Iris pigment epithelial cell (primary cell): ENCODE measurements at regions not wholly inside any gene's neighbourhood (a gene's known extent, or its start where the extent isn't known, plus 50 kb on each side); places are given as distances from the start of the nearest gene placed in this dataset.
A peak's percentile ranks its signal among the peaks of the same experiment; 100 is the strongest.
"Not testable (repeated sequence)": the region's sequence is repeated elsewhere in the genome, so short reads cannot be mapped to it uniquely, and the experiment has no call there.

Source experiments
- DNase-seq: peaks from one replicate; pipeline ENCODE4 v3.0.0-alpha.2; 2011; ENCODE audit warnings: low read depth

DNA sequence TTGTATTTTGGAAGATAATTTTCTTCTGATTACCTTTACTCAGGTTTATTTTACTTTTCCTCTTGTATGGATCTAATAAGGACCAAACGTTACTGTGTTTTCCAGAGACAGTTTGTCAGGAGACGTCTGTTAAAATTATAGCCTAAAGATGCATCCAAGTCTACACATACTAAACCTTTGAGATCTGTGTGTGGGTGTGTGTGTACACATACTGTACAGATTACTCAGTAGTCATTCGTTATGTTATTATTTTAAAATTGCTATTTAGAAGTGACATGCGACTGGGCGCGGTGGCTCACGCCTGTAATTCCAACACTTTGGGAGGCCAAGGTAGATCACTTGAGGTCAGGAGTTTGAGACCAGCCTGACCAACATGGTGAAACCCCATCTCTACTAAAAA is 51.6 kb upstream of the CNTLN start:
- peak; percentile 47 for DNase-seq

DNA sequence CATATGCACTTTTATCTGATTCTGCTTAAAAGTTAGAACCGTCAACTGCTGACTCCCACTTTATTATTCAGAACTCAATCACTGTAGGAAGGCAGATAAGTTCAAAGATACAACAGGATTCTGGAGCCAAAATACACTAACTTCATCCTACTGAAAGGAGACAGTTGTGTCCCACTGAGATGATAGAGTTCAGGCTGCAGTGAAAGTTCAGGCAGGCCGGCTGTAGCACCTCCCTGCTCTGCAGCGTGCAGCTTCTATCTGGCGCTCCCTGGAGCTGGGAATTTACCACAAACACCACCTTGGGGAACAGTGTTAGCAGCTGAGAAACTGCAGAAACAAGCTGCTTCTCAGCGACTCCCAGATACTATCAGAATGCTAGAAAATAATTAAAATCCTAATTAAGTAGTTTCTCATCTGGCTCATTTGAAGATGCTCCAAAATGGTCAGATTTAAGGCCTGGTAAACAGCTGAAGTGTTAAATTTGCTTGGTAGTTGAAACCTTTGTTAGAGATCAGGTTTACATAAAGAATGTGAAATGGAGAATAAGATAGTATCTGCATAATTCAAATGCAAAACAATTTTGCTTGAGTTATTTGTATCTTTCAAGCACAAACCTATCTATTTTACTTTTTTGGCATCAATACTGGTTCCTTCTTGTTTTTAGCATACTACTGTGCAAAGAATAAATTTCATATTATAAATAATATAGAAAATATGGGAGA is 52.3 kb upstream of the CNTLN start:
- peak; percentile 70 for DNase-seq

GRCh38 chr9:17081814-17082213 is 53.0 kb upstream of the CNTLN start:
- DNase-seq = no peak

DNA sequence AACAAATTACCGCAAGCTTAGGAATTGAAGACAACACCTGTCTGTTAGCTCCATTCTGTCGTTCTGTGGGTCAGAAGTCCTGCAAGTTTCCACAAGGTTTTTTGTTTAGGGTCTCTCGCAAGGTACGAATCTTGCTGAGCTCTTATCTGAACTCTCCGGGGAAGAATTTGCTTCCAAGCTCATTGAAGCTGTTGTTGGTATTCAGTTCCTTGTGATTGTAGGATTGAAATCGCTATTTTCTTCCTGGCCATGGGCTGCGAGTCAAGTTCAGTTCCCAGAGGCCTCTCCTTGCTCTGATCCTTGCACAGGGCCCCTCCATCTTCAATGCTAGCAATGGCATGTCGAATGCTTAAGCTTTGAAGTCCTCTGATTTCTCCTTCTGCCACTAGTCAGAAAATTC is 53.5 kb upstream of the CNTLN start:
- no peak for DNase-seq

GRCh38 chr9:17075758-17076485 is 58.9 kb upstream of the CNTLN start:
- DNase-seq = no peak

GRCh38 chr9:17075146-17075757 is 59.6 kb upstream of the CNTLN start:
- no peak for DNase-seq

DNA sequence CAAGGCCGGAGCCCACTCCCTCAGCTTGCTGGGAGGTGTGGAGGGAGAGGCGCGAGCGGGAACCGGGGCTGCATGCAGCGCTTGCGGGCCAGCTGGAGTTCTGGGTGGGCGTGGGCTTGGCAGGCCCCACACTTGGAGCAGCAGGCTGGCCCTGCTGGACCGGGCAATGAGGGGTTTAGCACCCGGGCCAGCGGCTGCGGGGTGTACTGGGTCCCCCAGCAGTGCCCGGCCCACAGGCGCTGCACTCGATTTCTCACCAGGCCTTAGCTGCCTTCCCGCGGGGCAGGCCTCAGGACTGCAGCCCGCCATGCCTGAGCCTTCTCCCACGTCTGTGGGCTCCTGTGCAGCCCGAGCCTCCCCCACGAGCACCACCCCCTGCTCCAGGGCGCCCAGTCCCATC is 62.3 kb upstream of the CNTLN start:
- DNase-seq = not testable (repeated sequence)

DNA sequence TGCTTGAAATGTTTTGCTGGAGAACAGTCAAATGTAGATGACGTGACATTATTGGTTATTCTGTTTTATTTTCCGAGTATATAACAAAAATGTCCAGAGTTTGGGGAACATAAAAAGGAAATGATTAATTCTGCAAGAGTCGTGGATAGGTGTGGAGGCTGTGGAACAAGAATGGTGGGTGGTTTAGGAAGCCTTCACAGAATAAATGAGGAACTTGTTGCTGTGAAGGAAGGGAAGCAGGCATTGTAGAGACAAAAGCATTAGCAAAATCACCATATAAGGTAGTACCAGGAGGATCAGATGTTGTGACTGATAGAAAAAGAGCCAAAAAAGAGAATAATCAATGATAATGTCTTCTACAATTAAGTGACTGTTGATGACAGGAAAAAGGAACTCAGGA is 66.2 kb upstream of the CNTLN start:
- no peak for DNase-seq

GRCh38 chr9:17065062-17065461 is 69.8 kb upstream of the CNTLN start:
- DNase-seq = peak; percentile 16

DNA sequence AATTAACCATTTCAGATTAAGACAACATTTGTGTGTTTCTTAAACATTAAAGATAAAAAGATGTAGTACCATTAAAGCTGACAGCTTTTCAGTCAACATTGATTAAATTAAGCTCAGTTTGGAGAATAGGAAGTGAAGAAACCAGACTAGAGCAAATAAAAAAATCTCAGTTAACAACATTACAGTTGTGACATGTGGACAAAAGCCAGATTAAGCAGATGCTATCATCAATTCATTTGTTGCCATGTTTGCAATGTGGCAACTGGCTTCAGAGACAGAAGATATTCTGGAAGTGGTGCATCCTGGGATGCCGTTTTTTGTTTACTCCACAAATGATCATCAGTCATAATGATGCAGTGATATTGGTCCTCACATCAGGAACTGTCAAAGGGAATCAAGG is 70.3 kb upstream of the CNTLN start:
- no peak for DNase-seq

GRCh38 chr9:17063535-17064135 is 71.2 kb upstream of the CNTLN start:
- DNase-seq = peak; percentile 64

GRCh38 chr9:17062497-17062896 is 72.3 kb upstream of the CNTLN start:
- no peak for DNase-seq

GRCh38 chr9:17060450-17060849 is 74.4 kb upstream of the CNTLN start:
- DNase-seq = no peak

DNA sequence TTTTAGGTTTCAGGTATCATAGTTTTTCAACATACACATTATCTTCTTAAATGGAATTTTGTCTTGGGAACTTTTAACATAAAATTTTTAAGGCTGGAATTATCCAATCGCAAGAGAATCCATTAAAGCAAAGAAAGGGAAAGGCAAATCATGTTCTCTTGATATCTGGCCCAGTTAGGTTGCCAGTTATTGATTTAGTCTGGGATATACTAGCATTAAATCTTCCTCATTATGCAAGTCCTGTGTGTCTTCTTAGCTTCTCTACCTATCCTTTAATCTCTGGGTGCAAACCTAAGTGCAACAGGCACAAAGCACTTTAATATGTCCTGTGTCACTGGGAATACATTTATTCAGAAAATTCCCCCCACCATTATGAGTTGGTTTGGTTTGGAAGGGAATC is 75.4 kb upstream of the CNTLN start:
- no peak for DNase-seq

DNA sequence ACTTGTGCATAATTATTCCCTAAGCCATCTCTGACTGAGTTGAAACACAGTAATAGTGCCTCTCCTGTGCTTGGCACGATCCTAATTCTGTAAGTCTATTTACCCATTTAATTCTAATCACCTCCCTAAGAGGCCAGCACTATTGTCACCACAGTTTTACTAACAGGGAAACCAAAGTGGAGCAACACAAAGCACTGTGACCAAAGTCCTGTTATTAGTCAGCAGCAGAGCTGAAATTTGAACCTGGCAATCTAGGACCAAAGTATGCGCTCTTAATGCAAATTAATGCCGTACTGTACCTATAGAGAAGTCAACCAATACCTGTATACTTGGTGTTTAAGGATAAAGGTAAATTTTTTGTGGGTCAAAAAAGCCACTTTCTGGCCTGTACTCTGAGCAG is 77.1 kb upstream of the CNTLN start:
- DNase-seq = no peak

- DNase-seq = no peak
Observed at GRCh38 chr9:17052626-17053025, 82.2 kb upstream of the CNTLN start.

DNA sequence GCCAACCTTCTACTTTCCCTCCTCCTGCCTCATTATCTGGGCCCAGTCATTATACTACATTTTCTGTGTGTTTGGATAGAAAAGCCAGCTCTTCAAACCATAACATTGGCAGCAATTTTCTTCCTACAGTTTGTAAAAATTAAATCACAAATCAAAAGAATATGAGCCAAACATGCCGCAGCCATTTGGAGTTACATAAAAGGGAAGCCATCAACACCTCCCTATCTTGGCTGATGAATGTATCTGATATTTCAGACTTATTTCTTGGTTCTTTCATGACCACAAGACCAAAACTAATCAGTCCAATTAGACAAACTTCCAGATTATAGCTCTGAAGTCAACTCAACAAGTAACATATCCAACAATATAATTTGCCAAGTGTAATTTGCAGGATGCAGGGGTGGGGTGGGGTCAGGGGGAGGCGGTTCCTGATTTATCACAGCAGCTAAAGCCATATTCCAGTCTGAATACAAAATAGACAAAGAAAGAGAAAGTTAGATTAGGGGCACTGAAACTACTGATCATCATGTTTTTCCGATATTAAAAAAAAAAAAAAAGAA is 89.4 kb upstream of the CNTLN start:
- no peak for DNase-seq

- DNase-seq = peak; percentile 3
Observed at GRCh38 chr9:17031546-17031945, 103.3 kb upstream of the CNTLN start.

- peak; percentile 26 for DNase-seq
Observed at GRCh38 chr9:17025281-17025680, 109.6 kb upstream of the CNTLN start.

GRCh38 chr9:17024129-17024528 is 110.7 kb upstream of the CNTLN start:
- no peak for DNase-seq

DNA sequence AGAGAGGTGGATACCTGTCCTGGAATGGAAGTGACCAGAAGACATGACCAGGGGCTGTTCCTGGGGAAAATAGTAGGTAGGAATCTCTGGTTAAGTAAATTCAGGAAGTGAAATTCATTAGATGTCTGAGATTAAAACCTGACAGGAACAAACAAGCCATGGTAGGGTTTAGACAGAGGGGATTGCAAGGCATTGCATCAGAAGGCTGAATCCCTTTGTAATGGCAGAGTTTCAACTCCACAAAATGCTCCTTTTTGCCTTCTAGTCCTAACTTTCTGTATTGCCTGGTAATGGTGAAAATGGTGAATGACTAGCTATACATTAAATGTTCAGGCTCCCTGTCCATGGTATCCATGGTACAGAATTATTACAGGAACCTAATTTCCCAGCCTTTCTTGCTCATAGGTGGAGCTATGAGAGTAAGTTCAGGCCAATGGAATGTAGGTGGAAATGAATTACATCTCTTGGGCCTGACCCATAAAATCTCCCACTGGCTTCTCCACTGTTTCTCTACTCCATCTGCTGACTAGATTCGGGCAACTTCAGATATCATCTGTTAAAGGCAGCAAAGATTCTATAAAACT is 113.4 kb upstream of the CNTLN start:
- peak; percentile 12 for DNase-seq

DNA sequence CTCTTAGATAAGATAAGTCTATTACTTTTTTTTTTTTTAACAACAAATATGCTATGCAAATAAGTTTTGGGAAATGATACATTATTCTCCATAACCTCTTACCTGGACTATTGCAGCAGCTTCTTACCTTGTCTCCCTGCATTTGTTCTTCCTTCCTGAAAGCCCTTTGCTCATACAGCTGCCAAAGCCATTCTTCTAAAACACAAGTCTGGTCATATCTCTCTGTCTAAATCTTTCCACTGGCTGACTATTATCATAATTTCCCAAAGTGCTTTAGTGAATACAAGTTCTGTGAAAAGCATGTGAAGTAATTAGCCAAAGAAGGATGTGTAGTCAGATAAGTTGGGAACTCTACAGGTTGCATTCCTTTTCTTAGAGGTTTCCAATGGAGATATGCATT is 115.4 kb upstream of the CNTLN start:
- DNase-seq = no peak
